ENCODE measurements at regions not wholly inside any gene's neighbourhood (a gene's known extent, or its start where the extent isn't known, plus 50 kb on each side); places are given as distances from the start of the nearest gene placed in this dataset.

DNA sequence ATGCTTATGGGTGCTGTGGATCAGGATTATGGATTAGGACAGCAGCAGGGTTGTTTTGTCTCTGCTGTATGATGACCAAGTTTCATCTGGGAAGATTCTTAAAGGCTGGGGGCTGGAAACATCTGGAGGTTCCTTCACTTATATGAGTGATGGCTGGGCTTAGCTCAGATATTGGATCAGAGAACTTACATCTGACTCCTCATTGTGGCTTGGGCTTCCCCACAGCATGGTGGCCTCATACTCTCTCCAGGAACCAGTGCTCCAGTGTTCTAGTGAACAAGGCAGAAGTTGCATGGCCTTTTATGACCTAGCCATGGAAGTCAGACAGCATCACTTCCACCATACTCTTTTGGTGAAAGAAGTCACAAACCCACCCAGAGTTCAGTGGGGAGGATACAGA is 336.1 kb upstream of the TBX3 start:
- no peaks in the 10 kb centered on the region for H3K36me3 Mint-ChIP-seq (ENCODE audit: insufficient read depth)
- H3K9me3 Mint-ChIP-seq (ENCODE audit: low read depth) = peaks cover 3% of the 10 kb centered on the region
- no peak for DNase-seq (ENCODE audit: low spot score, unreplicated experiment)
- TF ChIP-seq CTCF (IDR thresholded peaks at IDR 0.05; ENCODE audit: unreplicated experiment) = no peak
- peaks cover 1% of the 10 kb centered on the region for H3K4me1 Mint-ChIP-seq (ENCODE audit: low read depth)
- H3K27ac Mint-ChIP-seq = no peak overlapping the region
- no peak overlapping the region for H3K4me3 Mint-ChIP-seq (ENCODE audit: low read depth)
- H3K27me3 Mint-ChIP-seq = peaks cover 14% of the 10 kb centered on the region

- Mint-ChIP-seq H3K36me3 (ENCODE audit: insufficient read depth) (no peaks in the 10 kb centered on the region), H3K27ac (no peak overlapping the region), H3K9me3 (ENCODE audit: low read depth) (peaks cover 3% of the 10 kb centered on the region), H3K27me3 (peaks cover 23% of the 10 kb centered on the region), H3K4me3 (ENCODE audit: low read depth) (no peak overlapping the region), H3K4me1 (ENCODE audit: low read depth) (peaks cover 15% of the 10 kb centered on the region)
- TF ChIP-seq CTCF (IDR thresholded peaks at IDR 0.05; ENCODE audit: unreplicated experiment) = no peak
- DNase-seq (ENCODE audit: low spot score, unreplicated experiment) = no peak
These were observed 333.4 kb upstream of the TBX3 start for GRCh38 chr12:115017346-115017745.

DNA sequence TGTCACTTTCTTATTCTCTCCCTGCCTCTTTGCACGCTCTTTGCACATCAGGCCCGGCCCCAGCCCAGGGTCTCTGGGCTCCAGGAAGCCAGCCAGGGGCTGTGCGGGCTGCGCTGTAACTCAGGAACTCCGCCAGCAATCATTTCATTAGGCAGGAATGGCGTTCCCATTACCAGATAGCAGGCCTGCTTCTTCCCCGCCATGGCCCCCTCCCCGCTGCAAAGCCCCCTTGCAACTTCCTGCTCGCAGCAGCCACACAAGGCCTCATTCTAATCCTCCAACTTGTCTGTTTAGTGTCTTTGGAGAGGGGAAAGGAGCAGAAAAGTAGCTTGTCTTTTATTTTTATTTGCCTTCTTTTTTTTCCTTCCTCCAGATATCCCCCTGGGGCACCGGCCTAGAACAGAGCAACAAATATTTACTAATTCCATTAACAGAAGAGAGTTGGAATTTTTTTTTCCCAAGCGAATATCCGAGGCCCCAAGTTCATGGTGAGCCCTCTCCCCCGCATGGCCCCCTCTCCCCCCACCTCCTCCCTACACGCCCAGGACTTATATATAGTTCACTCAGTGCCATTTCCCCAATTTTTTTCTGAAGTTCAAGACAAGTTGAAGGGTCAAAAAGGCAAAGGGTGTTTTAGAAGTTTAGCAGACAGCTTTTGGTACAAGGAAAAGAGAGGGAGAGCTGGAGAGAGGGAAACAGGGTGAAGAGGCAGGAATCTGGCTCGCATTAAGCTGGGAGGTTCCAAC is 329.4 kb upstream of the TBX3 start:
- peaks cover 47% of the 10 kb centered on the region for H3K27me3 Mint-ChIP-seq
- no peaks in the 10 kb centered on the region for H3K36me3 Mint-ChIP-seq (ENCODE audit: insufficient read depth)
- H3K4me1 Mint-ChIP-seq (ENCODE audit: low read depth) = peaks cover 14% of the 10 kb centered on the region
- no peak overlapping the region for H3K4me3 Mint-ChIP-seq (ENCODE audit: low read depth)
- no peak for TF ChIP-seq CTCF (IDR thresholded peaks at IDR 0.05; ENCODE audit: unreplicated experiment)
- no peak for DNase-seq (ENCODE audit: low spot score, unreplicated experiment)
- no peaks in the 10 kb centered on the region for H3K9me3 Mint-ChIP-seq (ENCODE audit: low read depth)
- peak overlapping the region; percentile 22 for H3K27ac Mint-ChIP-seq

DNA sequence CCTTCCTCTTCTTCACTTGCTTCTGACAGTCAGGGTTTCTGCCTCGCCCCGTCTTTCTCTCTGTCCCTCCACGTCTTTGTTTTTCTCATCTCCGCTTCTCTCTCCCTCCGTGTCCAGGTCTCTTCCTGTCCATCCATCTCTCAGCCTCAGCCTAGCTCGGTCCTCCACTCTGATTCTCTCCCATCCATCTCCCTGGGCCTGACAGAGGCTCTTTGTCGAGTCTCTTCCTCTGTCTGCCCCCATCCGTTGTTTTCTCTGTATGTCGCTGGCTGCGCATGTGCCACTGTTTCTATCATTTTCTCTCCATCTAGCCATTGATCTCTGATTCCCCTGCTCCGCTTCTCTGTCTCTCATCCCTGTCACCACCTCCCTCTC is 328.9 kb upstream of the TBX3 start:
- Mint-ChIP-seq H3K4me1 (ENCODE audit: low read depth) (peaks cover 14% of the 10 kb centered on the region), H3K9me3 (ENCODE audit: low read depth) (no peaks in the 10 kb centered on the region), H3K27me3 (peaks cover 49% of the 10 kb centered on the region), H3K27ac (no peak overlapping the region), H3K36me3 (ENCODE audit: insufficient read depth) (no peaks in the 10 kb centered on the region), H3K4me3 (ENCODE audit: low read depth) (no peak overlapping the region)
- TF ChIP-seq CTCF (IDR thresholded peaks at IDR 0.05; ENCODE audit: unreplicated experiment) = no peak
- no peak for DNase-seq (ENCODE audit: low spot score, unreplicated experiment)

DNA sequence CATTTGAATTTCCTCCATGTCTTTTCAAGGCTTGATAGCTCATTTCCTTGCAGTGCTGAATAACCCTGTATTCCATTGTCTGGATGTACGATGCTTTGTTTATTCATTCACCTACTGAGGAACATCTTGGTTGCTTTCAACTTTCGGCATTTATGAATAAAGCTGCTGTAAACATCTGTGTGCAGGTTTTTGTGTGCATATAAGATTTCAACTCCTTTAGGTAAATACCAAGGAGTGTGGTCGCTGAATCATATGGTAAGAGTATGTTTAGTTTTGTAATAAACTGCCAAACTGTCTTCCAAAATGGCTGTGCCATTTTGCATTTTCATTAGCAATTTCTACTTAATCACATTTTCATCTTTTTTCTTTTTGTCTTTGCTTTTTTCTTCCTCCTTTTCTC is 327.7 kb upstream of the TBX3 start:
- no peak for DNase-seq (ENCODE audit: low spot score, unreplicated experiment)
- no peaks in the 10 kb centered on the region for H3K9me3 Mint-ChIP-seq (ENCODE audit: low read depth)
- no peaks in the 10 kb centered on the region for H3K36me3 Mint-ChIP-seq (ENCODE audit: insufficient read depth)
- peaks cover 14% of the 10 kb centered on the region for H3K4me1 Mint-ChIP-seq (ENCODE audit: low read depth)
- TF ChIP-seq CTCF (IDR thresholded peaks at IDR 0.05; ENCODE audit: unreplicated experiment) = no peak
- no peak overlapping the region for H3K4me3 Mint-ChIP-seq (ENCODE audit: low read depth)
- H3K27ac Mint-ChIP-seq = no peak overlapping the region
- H3K27me3 Mint-ChIP-seq = peaks cover 48% of the 10 kb centered on the region
